Suprapubic skin (tissue), 4 donors: ENCODE measurements at regions not wholly inside any gene's neighbourhood (a gene's known extent, or its start where the extent isn't known, plus 50 kb on each side); places are given as distances from the start of the nearest gene placed in this dataset.

Experiments
- POLR2A ChIP-seq, 2 donors: fragments of 450-650 bp; IDR thresholded peaks; one replicate each; pipeline ENCODE4 v1.6.1; 2017; ENCODE audit warnings: antibody characterized with exemption in 2 of 2, mild to moderate bottlenecking in 2 of 2, moderate library complexity in 2 of 2
- POLR2AphosphoS5 ChIP-seq, 3 donors: sonication (generic); formaldehyde crosslinking; IDR thresholded peaks; one replicate each; pipeline ENCODE4 v1.6.1; 2017; ENCODE audit warnings: antibody characterized with exemption in 3 of 3
- TF ChIP-seq, protein P1 (sequence below), 2 donors: fragments of 200-600 bp in 1 of 2; fragments of 450-650 bp in 1 of 2; sonication (generic) in 1 of 2; IDR thresholded peaks; one replicate each; pipeline ENCODE4 v1.5.1; 2016 to 2019; ENCODE audit warnings: antibody characterized with exemption in 2 of 2, mild to moderate bottlenecking in 1 of 2, moderate library complexity in 1 of 2

GRCh38 chr1:177439301-177439700 is 268.5 kb downstream of the BRINP2 start:
- no peak for TF ChIP-seq POLR2A (IDR thresholded peaks at IDR 0.05)
- TF ChIP-seq, protein P1, sequence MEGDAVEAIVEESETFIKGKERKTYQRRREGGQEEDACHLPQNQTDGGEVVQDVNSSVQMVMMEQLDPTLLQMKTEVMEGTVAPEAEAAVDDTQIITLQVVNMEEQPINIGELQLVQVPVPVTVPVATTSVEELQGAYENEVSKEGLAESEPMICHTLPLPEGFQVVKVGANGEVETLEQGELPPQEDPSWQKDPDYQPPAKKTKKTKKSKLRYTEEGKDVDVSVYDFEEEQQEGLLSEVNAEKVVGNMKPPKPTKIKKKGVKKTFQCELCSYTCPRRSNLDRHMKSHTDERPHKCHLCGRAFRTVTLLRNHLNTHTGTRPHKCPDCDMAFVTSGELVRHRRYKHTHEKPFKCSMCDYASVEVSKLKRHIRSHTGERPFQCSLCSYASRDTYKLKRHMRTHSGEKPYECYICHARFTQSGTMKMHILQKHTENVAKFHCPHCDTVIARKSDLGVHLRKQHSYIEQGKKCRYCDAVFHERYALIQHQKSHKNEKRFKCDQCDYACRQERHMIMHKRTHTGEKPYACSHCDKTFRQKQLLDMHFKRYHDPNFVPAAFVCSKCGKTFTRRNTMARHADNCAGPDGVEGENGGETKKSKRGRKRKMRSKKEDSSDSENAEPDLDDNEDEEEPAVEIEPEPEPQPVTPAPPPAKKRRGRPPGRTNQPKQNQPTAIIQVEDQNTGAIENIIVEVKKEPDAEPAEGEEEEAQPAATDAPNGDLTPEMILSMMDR (IDR thresholded peaks at IDR 0.05), result no peak
- no peak for TF ChIP-seq POLR2AphosphoS5 (IDR thresholded peaks at IDR 0.05)
